ENCODE measurements at regions not wholly inside any gene's neighbourhood (a gene's known extent, or its start where the extent isn't known, plus 50 kb on each side); places are given as distances from the start of the nearest gene placed in this dataset.
"Not testable (repeated sequence)": the region's sequence is repeated elsewhere in the genome, so short reads cannot be mapped to it uniquely, and the experiment has no call there.

DNA sequence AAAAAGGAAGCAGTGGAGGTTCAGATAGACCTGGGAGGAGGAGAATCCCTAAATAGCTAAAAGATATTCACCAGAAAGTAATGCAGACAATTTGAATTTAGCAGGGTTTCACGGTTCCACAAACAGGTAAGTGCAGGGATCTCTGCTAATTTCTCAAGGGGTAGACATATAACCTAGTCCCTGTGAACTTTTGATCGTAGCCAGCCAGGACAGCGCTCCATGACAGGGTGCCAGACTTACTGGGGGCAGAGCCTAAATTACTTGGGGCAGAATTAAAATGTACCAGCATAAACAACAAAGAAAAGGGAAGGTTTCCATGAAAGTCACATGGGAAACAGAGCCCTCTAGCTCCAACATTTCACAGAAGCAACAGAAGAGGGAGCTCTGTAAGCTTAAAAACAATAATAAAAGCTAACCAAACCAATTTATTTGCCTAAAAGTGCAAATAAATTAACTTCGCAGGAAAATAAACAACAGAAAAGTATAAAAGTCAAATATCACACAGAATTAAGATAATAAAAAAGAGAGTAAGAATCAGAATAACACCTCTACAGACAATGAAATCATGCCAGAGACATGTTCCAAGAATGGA is 198.3 kb downstream of the DUSP10 start:
- TF ChIP-seq, protein P1, sequence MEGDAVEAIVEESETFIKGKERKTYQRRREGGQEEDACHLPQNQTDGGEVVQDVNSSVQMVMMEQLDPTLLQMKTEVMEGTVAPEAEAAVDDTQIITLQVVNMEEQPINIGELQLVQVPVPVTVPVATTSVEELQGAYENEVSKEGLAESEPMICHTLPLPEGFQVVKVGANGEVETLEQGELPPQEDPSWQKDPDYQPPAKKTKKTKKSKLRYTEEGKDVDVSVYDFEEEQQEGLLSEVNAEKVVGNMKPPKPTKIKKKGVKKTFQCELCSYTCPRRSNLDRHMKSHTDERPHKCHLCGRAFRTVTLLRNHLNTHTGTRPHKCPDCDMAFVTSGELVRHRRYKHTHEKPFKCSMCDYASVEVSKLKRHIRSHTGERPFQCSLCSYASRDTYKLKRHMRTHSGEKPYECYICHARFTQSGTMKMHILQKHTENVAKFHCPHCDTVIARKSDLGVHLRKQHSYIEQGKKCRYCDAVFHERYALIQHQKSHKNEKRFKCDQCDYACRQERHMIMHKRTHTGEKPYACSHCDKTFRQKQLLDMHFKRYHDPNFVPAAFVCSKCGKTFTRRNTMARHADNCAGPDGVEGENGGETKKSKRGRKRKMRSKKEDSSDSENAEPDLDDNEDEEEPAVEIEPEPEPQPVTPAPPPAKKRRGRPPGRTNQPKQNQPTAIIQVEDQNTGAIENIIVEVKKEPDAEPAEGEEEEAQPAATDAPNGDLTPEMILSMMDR (IDR thresholded peaks at IDR 0.05; ENCODE audit: low read length, missing control alignments) = peak; percentile 68
- DNase-seq (ENCODE audit: low read depth) = peak; percentile 69
- no peak overlapping the region for H3K4me3 ChIP-seq (replicated peaks; ENCODE audit: low read depth, low read length)

- DNase-seq (ENCODE audit: low read depth) = no peak
- TF ChIP-seq, protein P1 (IDR thresholded peaks at IDR 0.05; ENCODE audit: low read length, missing control alignments) = no peak
- H3K4me3 ChIP-seq (replicated peaks; ENCODE audit: low read depth, low read length) = no peak overlapping the region
Measured at GRCh38 chr1:221548942-221549341, 192.9 kb downstream of the DUSP10 start.

GRCh38 chr1:221549815-221550214 is 192.1 kb downstream of the DUSP10 start:
- no peak overlapping the region for H3K4me3 ChIP-seq (replicated peaks; ENCODE audit: low read depth, low read length)
- no peak for DNase-seq (ENCODE audit: low read depth)
- TF ChIP-seq, protein P1 (IDR thresholded peaks at IDR 0.05; ENCODE audit: low read length, missing control alignments) = no peak

- DNase-seq (ENCODE audit: low read depth) = not testable (repeated sequence)
Measured at GRCh38 chr1:221552792-221553191, 189.1 kb downstream of the DUSP10 start.

DNA sequence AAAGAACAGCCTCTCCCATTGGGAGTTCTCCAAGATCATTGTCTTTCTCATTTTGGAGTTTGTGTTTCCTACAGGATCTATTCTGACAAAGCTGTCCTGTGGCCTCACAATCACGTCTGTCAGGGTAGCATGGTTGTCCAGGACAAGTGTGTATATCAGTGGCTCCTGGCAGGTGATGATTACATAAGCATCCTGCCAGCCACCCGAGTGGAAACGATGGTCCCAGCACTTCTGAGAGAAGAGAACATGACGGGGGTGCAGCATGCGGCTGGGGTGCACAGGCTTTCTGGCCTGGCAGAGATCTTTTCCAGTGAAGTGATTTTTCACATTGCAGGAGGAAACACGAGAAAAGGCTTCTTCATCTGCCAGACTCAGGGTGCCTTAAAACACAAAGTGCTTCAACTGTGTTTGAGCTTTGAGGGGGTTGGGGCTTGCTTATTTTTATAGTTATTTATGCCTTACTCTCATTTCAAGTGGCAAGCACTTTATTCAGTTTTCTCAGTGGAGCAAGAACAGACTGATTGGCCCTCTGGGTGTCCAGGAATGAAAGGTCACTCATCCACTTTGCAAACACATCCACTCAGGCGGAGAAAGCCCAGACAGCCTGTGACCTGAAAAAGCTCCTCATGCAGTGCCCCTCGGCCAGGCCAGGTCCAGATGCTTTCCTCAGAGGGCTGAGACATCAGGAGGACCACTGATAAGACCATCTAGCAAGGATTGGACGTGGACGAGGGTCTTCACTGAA is 186.0 kb downstream of the DUSP10 start:
- no peak for DNase-seq (ENCODE audit: low read depth)
- no peak overlapping the region for H3K4me3 ChIP-seq (replicated peaks; ENCODE audit: low read depth, low read length)
- TF ChIP-seq, protein P1 (IDR thresholded peaks at IDR 0.05; ENCODE audit: low read length, missing control alignments) = no peak

More at GRCh38 chr1:221552792-221553191, 189.1 kb downstream of the DUSP10 start:
- H3K4me3 ChIP-seq (replicated peaks; ENCODE audit: low read depth, low read length) = not testable (repeated sequence)

- no peak overlapping the region for H3K4me3 ChIP-seq (replicated peaks; ENCODE audit: low read depth, low read length)
- TF ChIP-seq, protein P1 (IDR thresholded peaks at IDR 0.05; ENCODE audit: low read length, missing control alignments) = no peak
- DNase-seq (ENCODE audit: low read depth) = no peak
Measured at GRCh38 chr1:221556435-221556834, 185.5 kb downstream of the DUSP10 start.

DNA sequence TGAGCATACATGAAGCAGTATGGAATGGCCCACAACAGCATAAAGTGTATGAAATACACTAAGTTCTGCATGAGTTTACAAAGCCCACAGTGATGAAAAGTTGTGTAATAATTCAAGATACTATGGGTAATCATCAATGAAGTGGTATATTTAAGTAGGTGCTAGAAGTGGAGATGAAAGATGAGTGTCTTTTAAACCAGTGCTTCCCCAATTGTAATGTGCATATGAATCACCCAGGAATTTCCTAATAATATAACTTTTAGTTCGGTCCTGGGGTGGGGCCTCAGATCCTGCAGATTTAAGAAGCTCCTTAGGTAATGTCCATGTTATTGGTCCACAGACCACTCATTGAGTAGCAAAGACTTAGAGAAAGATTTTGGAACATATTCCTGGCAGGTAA is 184.9 kb downstream of the DUSP10 start:
- H3K4me3 ChIP-seq (replicated peaks; ENCODE audit: low read depth, low read length) = no peak overlapping the region
- no peak for DNase-seq (ENCODE audit: low read depth)
- TF ChIP-seq, protein P1 (IDR thresholded peaks at IDR 0.05; ENCODE audit: low read length, missing control alignments) = no peak

Measured in fibroblast of pulmonary artery (primary cell).